NB4 (cell line): ENCODE measurements at regions not wholly inside any gene's neighbourhood (a gene's known extent, or its start where the extent isn't known, plus 50 kb on each side); places are given as distances from the start of the nearest gene placed in this dataset.

ENCODE experiments used
- CTCF ChIP-seq: IDR thresholded peaks from one replicate; pipeline ENCODE4 v1.5.1; 2012; ENCODE audit warnings: low read depth, low read length
- MYC ChIP-seq: IDR thresholded peaks from 2 replicates; pipeline ENCODE4 v1.6.1; 2011; ENCODE audit warnings: low read depth, low read length
- POLR2A ChIP-seq: IDR thresholded peaks from 2 replicates; pipeline ENCODE4 v1.6.1; 2011; ENCODE audit warnings: mild to moderate bottlenecking; ENCODE audit not compliant: insufficient read length; ENCODE audit errors: extremely low read depth
- TF ChIP-seq, protein P1 (sequence below): IDR thresholded peaks from 2 replicates; pipeline ENCODE4 v1.6.1; 2011; ENCODE audit warnings: low read depth, low read length

DNA sequence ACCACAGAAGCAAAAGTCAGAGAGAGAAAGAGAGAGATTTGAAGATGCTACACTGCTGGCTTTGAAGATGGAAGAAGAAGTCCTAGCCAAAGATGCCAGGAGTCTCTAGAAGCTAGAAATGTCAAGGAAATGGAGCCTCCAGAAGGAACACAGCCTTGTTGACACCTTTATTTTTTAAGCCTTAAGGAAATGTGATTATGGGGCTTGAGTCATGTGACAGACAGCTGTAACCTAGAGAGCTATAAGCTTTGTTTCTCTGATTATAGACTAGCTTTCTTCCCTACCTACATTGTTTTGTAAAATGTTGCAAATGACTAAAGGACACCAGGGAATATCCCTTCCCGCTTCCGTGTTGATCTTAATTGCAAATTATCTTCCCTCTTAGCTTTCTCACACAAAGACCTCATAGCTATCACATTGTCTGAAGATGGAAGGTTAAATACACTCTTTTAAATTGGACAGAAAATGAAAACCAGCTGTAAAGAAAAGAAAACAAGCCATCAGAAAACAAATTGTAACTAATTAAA, 199.9 kb downstream of the ARHGAP12 start:
- TF ChIP-seq CTCF = no peak
- TF ChIP-seq, protein P1, sequence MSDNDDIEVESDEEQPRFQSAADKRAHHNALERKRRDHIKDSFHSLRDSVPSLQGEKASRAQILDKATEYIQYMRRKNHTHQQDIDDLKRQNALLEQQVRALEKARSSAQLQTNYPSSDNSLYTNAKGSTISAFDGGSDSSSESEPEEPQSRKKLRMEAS = no peak
- TF ChIP-seq POLR2A = no peak
- TF ChIP-seq MYC = no peak
